Suprapubic skin (tissue), 4 donors: ENCODE measurements at regions not wholly inside any gene's neighbourhood (a gene's known extent, or its start where the extent isn't known, plus 50 kb on each side); places are given as distances from the start of the nearest gene placed in this dataset.

Experiments
- DNase-seq, 2 donors: peaks; one replicate each; pipeline ENCODE4 v3.0.0-alpha.2; 2019; ENCODE audit warnings: low spot score in 2 of 2
- H3K27ac ChIP-seq: fragments of 200-600 bp; sonication (generic); one replicate; pipeline ENCODE4 v1.5.1; 2019
- H3K27me3 ChIP-seq: fragments of 200-600 bp; sonication (generic); one replicate; pipeline ENCODE4 v1.5.1; 2019
- H3K36me3 ChIP-seq: fragments of 200-600 bp; sonication (generic); one replicate; pipeline ENCODE4 v1.5.1; 2019
- H3K4me1 ChIP-seq: fragments of 200-600 bp; sonication (generic); one replicate; pipeline ENCODE4 v1.5.1; 2019
- H3K4me3 ChIP-seq: fragments of 200-600 bp; sonication (generic); one replicate; pipeline ENCODE4 v1.5.1; 2019; ENCODE audit warnings: mild to moderate bottlenecking
- H3K9me3 ChIP-seq: fragments of 200-600 bp; sonication (generic); one replicate; pipeline ENCODE4 v1.5.1; 2019
- EP300 ChIP-seq: sonication (generic); formaldehyde crosslinking; IDR thresholded peaks from one replicate; pipeline ENCODE4 v1.6.1; 2017; ENCODE audit warnings: antibody characterized with exemption
- POLR2A ChIP-seq, 2 donors: fragments of 450-650 bp; IDR thresholded peaks; one replicate each; pipeline ENCODE4 v1.6.1; 2017; ENCODE audit warnings: antibody characterized with exemption in 2 of 2, mild to moderate bottlenecking in 2 of 2, moderate library complexity in 2 of 2
- POLR2AphosphoS5 ChIP-seq, 3 donors: sonication (generic); formaldehyde crosslinking; IDR thresholded peaks; one replicate each; pipeline ENCODE4 v1.6.1; 2017; ENCODE audit warnings: antibody characterized with exemption in 3 of 3
- WGBS: methylation state at CpG from one replicate; pipeline ENCODE4 v1.1.5; 2018; 5-methylcytosine and 5-hydroxymethylcytosine counted together
- TF ChIP-seq, protein P1 (sequence below), 2 donors: fragments of 200-600 bp in 1 of 2; fragments of 450-650 bp in 1 of 2; sonication (generic) in 1 of 2; IDR thresholded peaks; one replicate each; pipeline ENCODE4 v1.5.1; 2016 to 2019; ENCODE audit warnings: antibody characterized with exemption in 2 of 2, mild to moderate bottlenecking in 1 of 2, moderate library complexity in 1 of 2

DNA sequence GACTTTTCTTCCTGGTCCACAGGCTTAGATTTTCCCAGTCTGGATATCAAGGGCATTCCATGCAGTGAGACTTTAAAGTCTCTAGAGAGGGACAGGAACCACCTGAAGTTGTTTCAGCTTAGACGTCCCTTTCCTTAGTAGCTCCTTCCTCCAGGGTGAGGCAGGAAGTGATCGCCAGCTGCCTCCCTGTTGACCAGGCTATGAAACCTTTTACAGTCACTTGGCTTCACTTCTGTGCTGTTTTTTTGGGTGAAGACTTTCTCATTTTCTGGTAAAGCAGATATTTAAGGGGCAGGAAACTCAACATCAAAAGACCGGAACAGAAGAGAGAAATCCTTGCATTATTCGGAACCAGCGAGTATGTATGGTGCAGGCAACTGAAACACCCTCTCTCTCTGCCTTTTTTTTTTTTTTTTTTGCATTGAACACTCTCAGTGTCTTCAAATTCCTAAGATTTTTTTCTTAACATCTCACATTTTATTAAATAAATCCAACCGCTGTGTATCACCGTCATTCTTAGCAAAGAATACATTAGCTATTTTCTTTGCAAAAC is 234.6 kb upstream of the IRF2BP2 start:
- Histone ChIP-seq H3K27me3 (no peaks in the 10 kb centered on the region), H3K4me3 (no peak overlapping the region), H3K27ac (no peak overlapping the region), H3K4me1 (peaks cover 6% of the 10 kb centered on the region), H3K36me3 (no peaks in the 10 kb centered on the region), H3K9me3 (no peaks in the 10 kb centered on the region)
- TF ChIP-seq, protein P1, sequence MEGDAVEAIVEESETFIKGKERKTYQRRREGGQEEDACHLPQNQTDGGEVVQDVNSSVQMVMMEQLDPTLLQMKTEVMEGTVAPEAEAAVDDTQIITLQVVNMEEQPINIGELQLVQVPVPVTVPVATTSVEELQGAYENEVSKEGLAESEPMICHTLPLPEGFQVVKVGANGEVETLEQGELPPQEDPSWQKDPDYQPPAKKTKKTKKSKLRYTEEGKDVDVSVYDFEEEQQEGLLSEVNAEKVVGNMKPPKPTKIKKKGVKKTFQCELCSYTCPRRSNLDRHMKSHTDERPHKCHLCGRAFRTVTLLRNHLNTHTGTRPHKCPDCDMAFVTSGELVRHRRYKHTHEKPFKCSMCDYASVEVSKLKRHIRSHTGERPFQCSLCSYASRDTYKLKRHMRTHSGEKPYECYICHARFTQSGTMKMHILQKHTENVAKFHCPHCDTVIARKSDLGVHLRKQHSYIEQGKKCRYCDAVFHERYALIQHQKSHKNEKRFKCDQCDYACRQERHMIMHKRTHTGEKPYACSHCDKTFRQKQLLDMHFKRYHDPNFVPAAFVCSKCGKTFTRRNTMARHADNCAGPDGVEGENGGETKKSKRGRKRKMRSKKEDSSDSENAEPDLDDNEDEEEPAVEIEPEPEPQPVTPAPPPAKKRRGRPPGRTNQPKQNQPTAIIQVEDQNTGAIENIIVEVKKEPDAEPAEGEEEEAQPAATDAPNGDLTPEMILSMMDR (IDR thresholded peaks at IDR 0.05), result no peak
- TF ChIP-seq POLR2A (IDR thresholded peaks at IDR 0.05) (no peak), EP300 (no peak), POLR2AphosphoS5 (IDR thresholded peaks at IDR 0.05) (no peak)
- 80% methylated on average over 7 of the region's 7 CpGs for WGBS
- no peak for DNase-seq

DNA sequence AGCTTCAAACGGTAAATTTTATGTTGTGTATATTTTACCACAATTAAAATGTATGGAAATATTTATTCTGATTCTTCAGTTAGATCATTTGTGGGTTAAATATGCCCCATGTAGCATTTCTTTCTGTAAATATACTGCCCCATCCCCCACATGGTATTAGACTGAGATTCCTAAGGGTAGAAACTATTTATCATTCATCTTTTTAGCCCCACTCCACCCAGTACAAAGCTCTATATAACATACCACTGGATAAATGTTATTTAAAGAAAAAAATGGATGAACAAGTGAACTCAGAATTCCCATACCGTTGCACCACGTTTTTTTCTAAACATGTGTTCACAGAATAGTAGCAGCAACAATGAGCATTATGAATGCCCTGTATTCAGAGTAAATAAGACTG is 234.0 kb upstream of the IRF2BP2 start:
- Histone ChIP-seq H3K27me3 (no peaks in the 10 kb centered on the region), H3K9me3 (no peaks in the 10 kb centered on the region), H3K36me3 (no peaks in the 10 kb centered on the region), H3K27ac (no peak overlapping the region), H3K4me1 (peaks cover 4% of the 10 kb centered on the region), H3K4me3 (no peak overlapping the region)
- no peak for DNase-seq
- TF ChIP-seq POLR2AphosphoS5 (IDR thresholded peaks at IDR 0.05) (no peak), EP300 (no peak), POLR2A (IDR thresholded peaks at IDR 0.05) (no peak)
- TF ChIP-seq, protein P1 (IDR thresholded peaks at IDR 0.05), result no peak
- 61% methylated on average over 3 of the region's 3 CpGs for WGBS

DNA sequence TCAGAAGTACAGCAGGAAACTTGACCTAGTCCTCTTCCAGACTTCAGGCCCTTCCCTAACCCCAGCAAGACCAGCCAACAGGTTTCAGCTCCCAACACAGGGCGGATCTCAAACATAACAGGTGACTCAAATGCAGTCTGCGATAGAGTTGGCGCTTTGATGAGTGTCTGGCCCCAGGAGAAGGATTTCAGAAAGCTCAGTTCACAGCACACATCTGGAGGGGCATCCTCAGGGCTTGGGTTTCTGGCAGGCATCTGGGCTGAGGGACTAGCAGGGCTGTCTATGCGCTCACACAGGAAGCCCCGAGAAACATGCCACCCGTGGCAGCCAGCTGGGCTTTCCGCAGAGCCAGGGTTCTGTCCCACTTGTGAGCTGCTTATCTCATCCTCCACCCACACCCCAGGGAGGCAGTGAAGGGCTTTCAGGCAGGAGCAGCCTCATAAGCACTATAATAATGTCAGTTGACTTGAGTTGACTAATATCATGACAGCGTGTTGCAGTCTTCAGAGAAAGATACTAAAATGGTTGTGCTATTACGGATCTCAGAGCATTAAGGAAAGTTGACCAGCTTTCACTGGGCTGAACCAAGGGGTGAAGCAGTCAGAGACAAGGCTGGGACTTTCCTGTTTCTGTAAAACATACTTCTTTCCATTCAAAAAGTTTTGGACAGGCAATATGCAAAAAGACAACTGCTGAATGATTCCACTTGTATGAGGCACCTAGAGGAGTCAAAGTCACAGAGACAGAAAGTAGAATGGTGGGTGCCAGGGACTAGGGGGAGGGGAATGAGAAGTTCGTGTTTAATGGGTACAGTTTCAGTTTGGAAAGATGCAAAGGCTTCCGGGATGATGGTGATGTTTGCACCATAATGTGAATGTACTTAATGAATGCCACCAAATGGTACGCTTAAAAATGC is 233.0 kb upstream of the IRF2BP2 start:
- peaks cover 4% of the 10 kb centered on the region for H3K4me1 ChIP-seq
- H3K36me3 ChIP-seq, result no peaks in the 10 kb centered on the region
- peak in 1 of 2 donors; percentile 57 for DNase-seq
- no peaks in the 10 kb centered on the region for H3K9me3 ChIP-seq
- no peak overlapping the region for H3K4me3 ChIP-seq
- H3K27ac ChIP-seq, result no peak overlapping the region
- WGBS, result 87% methylated on average over 5 of the region's 12 CpGs
- no peaks in the 10 kb centered on the region for H3K27me3 ChIP-seq
- TF ChIP-seq POLR2AphosphoS5 (IDR thresholded peaks at IDR 0.05) (no peak), EP300 (no peak), POLR2A (IDR thresholded peaks at IDR 0.05) (no peak)
- TF ChIP-seq, protein P1 (IDR thresholded peaks at IDR 0.05), result no peak

DNA sequence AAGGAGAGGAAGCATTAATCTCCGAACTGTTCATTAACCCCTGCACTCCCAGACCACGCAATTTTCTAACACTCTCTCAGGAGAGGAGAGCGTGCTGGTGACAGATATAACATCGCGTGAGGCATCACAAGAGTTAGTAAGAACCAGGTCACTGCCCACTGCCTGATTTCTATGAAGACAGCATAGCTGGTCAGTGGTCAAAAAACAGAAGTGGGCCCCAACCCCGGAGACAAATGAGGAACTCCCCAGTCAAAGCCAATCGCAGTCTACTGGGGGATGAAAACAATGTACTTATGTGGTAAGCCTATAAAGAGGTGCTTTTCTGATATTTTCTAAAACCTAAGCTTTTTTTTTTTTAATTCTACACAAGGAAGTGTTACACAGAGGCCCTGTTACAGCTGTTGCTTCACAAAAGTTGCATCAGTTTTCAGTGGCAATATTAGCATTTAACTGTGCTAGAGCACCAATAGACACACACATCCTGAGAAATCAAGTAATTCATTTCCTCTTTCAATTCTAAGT is 231.8 kb upstream of the IRF2BP2 start:
- WGBS, result 71% methylated on average over 7 of the region's 7 CpGs
- no peak overlapping the region for H3K27ac ChIP-seq
- no peaks in the 10 kb centered on the region for H3K9me3 ChIP-seq

DNA sequence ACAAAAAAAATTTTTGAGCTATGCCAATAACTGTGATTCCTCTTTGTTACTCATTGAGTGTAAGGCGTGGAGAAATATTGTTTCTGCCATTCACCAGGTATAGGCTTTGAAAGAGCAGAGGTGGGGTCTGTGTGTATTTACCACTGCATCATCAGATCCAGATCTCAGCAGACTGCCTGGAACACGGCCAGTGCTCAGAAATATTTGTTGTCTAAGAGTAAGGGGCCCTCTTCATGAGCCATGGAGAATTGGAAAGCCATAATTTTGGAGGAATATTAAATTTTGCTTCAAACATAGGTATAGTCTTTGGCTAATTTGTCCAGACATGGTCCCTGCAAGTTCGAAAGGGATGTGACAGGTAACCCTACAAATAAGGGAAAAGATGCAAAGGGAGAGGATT is 231.3 kb upstream of the IRF2BP2 start:
- WGBS, result 91% methylated on average over 3 of the region's 3 CpGs
- no peak for DNase-seq
- TF ChIP-seq EP300 (no peak), POLR2AphosphoS5 (IDR thresholded peaks at IDR 0.05) (no peak)
- TF ChIP-seq, protein P1 (IDR thresholded peaks at IDR 0.05), result no peak

More for the DNA sequence above, 231.8 kb upstream of the IRF2BP2 start:
- peaks cover 10% of the 10 kb centered on the region for H3K4me1 ChIP-seq
- no peaks in the 10 kb centered on the region for H3K27me3 ChIP-seq
- TF ChIP-seq POLR2AphosphoS5 (IDR thresholded peaks at IDR 0.05) (no peak), EP300 (no peak)
- no peak for DNase-seq
- H3K4me3 ChIP-seq, result no peak overlapping the region
- H3K36me3 ChIP-seq, result no peaks in the 10 kb centered on the region

More for the DNA sequence above, 231.3 kb upstream of the IRF2BP2 start:
- Histone ChIP-seq H3K36me3 (no peaks in the 10 kb centered on the region), H3K9me3 (no peaks in the 10 kb centered on the region), H3K4me1 (peaks cover 10% of the 10 kb centered on the region), H3K27me3 (no peaks in the 10 kb centered on the region), H3K27ac (no peak overlapping the region), H3K4me3 (no peak overlapping the region)
